Activated CD4-positive, alpha-beta memory T cell treated with anti-CD3 and anti-CD28 coated beads, Interleukin-2, amount 10 ng/mL, durations not matched to agents 7 days and 5 days (primary cell): ENCODE measurements at regions not wholly inside any gene's neighbourhood (a gene's known extent, or its start where the extent isn't known, plus 50 kb on each side); places are given as distances from the start of the nearest gene placed in this dataset.
"Not testable (repeated sequence)": the region's sequence is repeated elsewhere in the genome, so short reads cannot be mapped to it uniquely, and the experiment has no call there.

ENCODE experiments used
- CTCF ChIA-PET: fragments of 350-600 bp; sonication (Branson Sonifier 250); formaldehyde crosslinking; loops from one replicate; lab custom pipeline; 2021; ENCODE audit warnings: antibody characterized with exemption, inconsistent platforms; lab: Charles Lee
- POLR2A ChIA-PET: fragments of 350-600 bp; sonication (Branson Sonifier 250); formaldehyde crosslinking; loops from one replicate; lab custom pipeline; 2021; ENCODE audit warnings: antibody characterized with exemption; lab: Charles Lee
- DNase-seq: peaks from one replicate; pipeline ENCODE4 v3.0.0-alpha.2; 2020
- H3K27ac Mint-ChIP-seq: one replicate; pipeline ENCODE4 v1.8.0; 2021; ENCODE audit warnings: mild to moderate bottlenecking, mixed read lengths
- H3K27me3 Mint-ChIP-seq: one replicate; pipeline ENCODE4 v1.8.0; 2021; ENCODE audit warnings: mixed read lengths
- H3K36me3 Mint-ChIP-seq: one replicate; pipeline ENCODE4 v1.8.0; 2021; ENCODE audit warnings: low read depth, mixed read lengths
- H3K4me1 Mint-ChIP-seq: one replicate; pipeline ENCODE4 v1.8.0; 2021; ENCODE audit warnings: mixed read lengths
- H3K4me3 Mint-ChIP-seq: one replicate; pipeline ENCODE4 v1.8.0; 2021; ENCODE audit warnings: mild to moderate bottlenecking, mixed read lengths
- H3K9me3 Mint-ChIP-seq: one replicate; pipeline ENCODE4 v1.8.0; 2021; ENCODE audit warnings: mixed read lengths

DNA sequence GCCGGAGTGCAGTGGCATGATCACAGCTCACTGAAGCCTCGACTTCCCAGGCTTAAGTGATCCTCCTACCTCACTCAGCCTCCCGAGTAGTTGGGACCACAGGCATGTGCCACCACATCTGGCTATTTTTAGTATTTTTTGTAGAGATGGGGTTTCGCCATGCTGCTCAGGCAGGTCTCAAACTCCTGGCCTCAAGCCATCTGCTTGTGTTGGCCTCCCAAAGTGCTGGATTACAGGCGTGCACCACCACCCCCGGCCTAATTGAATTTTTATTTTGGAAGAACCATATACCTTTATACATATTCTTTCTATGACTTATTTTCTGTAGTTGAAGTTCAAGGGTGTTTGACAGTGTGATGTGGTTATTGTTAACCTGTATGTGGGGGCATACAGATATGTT, 2885.9 kb downstream of the RPIA start:
- H3K36me3 Mint-ChIP-seq, POLR2A ChIA-PET, H3K4me3 Mint-ChIP-seq, DNase-seq, H3K9me3 Mint-ChIP-seq, H3K27me3 Mint-ChIP-seq, CTCF ChIA-PET, H3K4me1 Mint-ChIP-seq, H3K27ac Mint-ChIP-seq: not testable (repeated sequence)

DNA sequence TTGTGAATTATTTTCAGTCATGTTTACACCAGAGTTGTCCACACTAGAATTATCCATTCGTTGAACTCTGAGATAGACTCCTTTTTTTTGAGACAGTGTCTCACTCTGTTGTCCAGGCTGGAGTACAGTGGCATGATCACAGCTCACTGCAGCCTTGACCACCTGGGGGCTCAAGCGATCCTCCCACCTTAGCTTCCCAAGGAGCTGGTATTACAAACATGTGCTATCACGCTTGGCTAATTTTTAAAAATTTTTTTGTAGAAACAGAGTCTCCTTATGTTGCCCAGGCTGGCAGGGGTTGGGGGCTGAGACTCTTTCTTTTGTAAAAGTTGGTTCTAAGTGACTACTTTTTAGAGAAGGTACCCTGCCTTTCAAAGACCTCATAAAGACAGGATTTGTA, 2887.2 kb downstream of the RPIA start:
- H3K9me3 Mint-ChIP-seq, CTCF ChIA-PET, POLR2A ChIA-PET, H3K4me1 Mint-ChIP-seq, H3K4me3 Mint-ChIP-seq, H3K36me3 Mint-ChIP-seq, H3K27me3 Mint-ChIP-seq, H3K27ac Mint-ChIP-seq, DNase-seq: not testable (repeated sequence)

DNA sequence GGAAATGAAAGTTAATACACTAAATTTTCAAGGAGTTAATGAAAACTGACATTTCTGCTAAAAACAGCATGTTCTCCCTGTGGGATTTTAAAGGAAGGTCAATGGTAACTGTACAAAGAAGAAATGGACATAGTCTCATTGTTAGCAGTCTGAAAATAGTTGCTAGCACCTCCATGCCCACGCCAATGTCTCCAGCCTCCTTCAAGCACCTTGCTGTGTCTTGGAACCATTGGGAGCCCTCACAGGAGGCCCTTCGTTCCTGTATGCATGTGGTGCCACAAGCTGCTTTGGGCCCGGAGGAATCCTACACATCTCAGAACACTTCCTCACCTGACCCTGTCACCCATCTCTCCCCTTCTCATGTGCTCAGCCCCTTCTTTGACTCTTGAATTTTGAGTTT, 2888.1 kb downstream of the RPIA start:
- H3K4me3 Mint-ChIP-seq, H3K27ac Mint-ChIP-seq, H3K27me3 Mint-ChIP-seq, H3K4me1 Mint-ChIP-seq, CTCF ChIA-PET, H3K36me3 Mint-ChIP-seq, DNase-seq, POLR2A ChIA-PET, H3K9me3 Mint-ChIP-seq: not testable (repeated sequence)

DNA sequence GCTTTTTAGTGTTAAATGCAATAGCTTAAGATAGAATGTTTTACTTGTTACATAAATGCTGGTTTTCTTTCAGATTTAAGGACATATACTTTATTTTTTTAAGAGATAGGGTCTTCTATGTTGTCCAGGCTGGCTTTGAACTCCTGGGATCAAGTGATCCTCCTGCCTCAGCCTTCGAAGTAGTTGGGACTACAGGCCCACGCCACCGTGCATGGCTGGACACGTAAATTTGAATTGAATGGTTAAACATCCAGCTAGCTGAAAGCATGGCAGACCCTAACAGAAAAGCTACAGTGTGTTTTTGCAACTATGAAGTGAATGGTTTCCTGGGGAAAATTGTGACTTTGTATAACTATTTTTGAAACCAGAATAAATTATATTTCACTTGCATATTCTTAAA, 2888.6 kb downstream of the RPIA start:
- H3K9me3 Mint-ChIP-seq, DNase-seq, H3K4me3 Mint-ChIP-seq, CTCF ChIA-PET, H3K27ac Mint-ChIP-seq, H3K27me3 Mint-ChIP-seq, H3K4me1 Mint-ChIP-seq, H3K36me3 Mint-ChIP-seq, POLR2A ChIA-PET: not testable (repeated sequence)

DNA sequence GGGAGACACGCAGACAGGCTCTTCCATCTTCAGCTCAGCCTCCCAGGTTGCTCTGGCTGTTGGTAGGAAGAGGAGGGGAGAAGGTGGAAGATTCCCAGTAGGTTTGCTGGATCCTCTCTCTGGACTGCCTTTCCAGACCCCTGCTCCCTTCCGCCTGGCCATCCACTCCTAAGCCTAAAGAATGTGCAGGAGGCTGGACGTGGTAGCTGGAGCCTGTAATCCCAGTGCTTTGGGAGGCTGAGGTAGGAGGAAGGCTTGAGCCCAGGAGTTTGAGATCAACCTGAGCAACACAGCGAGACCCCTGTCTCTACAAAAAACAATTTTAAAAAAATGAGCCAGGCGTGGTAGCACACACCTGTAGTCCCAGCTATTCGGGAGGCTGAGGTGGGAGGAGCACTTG, 2895.6 kb downstream of the RPIA start:
- H3K4me1 Mint-ChIP-seq, H3K27me3 Mint-ChIP-seq, DNase-seq, H3K27ac Mint-ChIP-seq, H3K4me3 Mint-ChIP-seq, H3K36me3 Mint-ChIP-seq, CTCF ChIA-PET, POLR2A ChIA-PET: not testable (repeated sequence)
- peaks cover 21% of the 10 kb centered on the region for H3K9me3 Mint-ChIP-seq

DNA sequence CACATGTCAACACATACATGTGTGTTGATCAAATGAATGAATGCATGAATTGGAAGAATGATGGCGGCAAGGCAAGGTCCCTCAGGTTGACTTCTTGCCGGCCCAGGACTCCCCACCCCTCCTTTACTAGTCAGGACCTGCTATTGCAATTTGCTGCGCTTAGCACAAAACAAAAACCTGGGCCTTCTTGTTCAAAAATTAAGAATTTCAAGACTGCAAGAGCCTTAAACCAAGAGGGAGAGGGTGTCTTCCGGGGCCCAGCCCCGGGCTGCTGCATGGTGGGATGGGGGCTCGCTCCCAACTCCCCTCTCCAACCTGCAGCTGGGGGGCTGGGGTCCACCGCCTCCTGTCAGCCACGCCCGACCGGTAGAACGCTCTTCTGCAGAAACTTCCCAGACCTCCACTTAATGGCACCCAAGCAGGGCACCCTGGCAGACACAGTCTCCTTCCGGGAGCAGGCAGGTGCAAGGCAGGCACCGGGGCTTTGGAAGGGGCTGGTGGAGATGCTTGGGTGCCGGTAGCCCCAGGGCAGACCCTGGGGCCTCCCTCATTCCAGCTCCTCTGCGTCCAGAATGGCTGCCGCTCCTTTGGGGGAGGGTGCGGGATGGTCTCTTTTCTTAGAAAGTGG, 2896.5 kb downstream of the RPIA start:
- H3K4me1 Mint-ChIP-seq, H3K27me3 Mint-ChIP-seq, H3K27ac Mint-ChIP-seq, POLR2A ChIA-PET, CTCF ChIA-PET, H3K4me3 Mint-ChIP-seq, H3K36me3 Mint-ChIP-seq, DNase-seq: not testable (repeated sequence)
- H3K9me3 Mint-ChIP-seq: peaks cover 23% of the 10 kb centered on the region

DNA sequence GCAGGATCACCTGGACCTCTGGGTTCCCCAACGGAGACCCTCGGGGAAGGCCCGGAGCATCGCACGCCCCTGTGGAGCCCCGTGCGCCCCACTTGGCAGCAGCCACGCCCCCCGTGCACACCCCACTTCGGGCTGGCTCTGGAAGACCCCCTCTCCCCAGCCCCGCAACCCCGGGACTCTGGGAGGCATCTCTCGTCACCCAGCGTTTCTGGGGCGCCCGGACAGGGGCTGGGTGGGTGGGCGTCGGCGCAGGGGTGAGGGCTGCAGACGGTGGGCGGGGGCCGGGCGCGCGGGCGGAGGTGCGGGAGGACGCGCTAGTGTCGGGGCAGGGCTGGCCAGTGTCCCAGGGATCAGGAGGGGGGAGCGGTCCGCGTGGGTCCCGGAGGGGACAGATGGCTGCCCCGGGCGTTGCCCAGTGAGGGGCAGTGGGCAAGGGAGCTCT, 2897.3 kb downstream of the RPIA start:
- H3K9me3 Mint-ChIP-seq: peaks cover 23% of the 10 kb centered on the region
- H3K27me3 Mint-ChIP-seq, CTCF ChIA-PET, POLR2A ChIA-PET, H3K4me3 Mint-ChIP-seq, H3K36me3 Mint-ChIP-seq, H3K27ac Mint-ChIP-seq, H3K4me1 Mint-ChIP-seq, DNase-seq: not testable (repeated sequence)

DNA sequence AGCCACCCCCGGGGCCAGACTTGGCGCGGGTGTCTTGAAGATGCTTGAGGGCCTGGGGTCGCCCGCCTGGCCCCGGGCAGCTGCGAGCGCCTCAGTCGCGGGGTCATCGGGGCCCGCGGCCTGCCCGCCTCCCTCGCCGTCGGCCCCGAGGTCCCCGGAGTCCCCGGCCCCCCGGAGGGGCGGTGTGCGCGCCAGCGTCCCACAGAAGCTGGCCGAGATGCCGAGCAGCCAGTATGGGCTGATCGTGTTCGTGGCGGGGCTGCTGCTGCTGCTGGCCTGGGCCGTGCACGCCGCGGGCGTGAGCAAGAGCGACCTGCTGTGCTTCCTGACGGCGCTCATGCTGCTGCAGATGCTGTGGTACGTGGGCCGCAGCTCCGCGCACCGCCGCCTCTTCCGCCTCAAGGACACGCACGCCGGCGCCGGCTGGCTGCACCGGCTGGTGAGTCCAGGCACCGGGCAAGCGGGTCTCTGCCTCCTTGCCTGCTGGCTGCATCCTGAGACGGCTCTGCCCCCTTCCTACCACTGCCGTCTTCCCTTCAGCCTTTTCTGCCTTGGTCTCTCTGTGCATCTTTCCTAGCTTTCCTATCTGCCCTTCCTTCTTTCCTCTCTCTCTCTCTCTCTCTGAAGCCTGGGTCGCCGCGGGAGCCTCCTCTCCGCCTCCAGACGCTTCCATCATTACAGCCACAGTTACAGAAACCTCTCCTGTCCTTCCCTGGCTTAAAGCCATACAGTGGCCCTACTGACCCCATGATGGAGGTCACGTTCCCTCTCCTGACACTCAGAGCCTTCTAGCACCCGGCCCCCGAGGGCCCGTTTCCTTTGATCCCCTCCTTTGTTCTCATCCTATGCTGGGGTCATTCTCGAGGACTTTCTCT, 2898.2 kb downstream of the RPIA start:
- H3K36me3 Mint-ChIP-seq, CTCF ChIA-PET, H3K4me3 Mint-ChIP-seq, POLR2A ChIA-PET, H3K27me3 Mint-ChIP-seq, DNase-seq, H3K27ac Mint-ChIP-seq, H3K4me1 Mint-ChIP-seq: not testable (repeated sequence)
- H3K9me3 Mint-ChIP-seq: peaks cover 20% of the 10 kb centered on the region

DNA sequence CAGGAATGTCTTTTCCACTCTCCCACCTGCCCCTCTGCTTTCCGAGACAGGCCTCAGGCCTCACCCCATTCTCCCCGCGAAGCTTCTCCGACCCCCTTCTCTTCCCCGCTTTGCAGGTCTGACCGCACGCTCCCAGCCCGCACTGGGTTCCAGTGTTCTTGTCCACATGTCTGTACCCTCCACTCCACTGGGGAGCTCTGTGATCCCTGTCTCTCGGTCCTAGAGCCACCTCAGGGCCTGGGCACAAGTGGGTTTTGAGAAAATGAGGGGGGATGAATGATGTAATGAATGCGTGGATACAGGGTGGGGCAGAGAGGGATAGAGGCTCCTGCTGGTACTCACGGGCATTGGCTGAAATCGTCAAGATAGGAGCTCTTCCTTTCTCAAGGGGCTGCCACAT, 2898.9 kb downstream of the RPIA start:
- H3K4me3 Mint-ChIP-seq, H3K27ac Mint-ChIP-seq, H3K4me1 Mint-ChIP-seq, CTCF ChIA-PET, H3K36me3 Mint-ChIP-seq, POLR2A ChIA-PET, H3K27me3 Mint-ChIP-seq, DNase-seq: not testable (repeated sequence)
- H3K9me3 Mint-ChIP-seq: peaks cover 16% of the 10 kb centered on the region

DNA sequence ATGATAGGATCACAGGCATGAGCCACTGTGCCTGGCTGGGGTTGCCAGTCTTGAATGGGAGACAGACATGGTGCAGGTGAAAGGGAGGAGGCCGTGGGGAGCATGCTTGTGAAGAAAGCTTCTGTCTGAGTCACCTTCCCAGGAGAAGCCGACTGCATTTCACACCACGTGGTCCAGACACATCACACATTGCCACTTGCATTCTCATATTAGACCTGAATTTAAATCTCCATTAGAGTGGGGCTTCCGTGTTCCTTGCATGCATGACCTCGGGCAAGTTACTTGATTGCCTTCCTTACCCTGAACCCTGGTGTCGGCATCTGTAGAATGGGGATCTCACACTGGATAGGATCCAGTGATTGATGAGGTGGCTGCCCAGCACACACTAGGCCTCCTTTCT, 2899.6 kb downstream of the RPIA start:
- POLR2A ChIA-PET, DNase-seq, H3K4me1 Mint-ChIP-seq, H3K27ac Mint-ChIP-seq, H3K27me3 Mint-ChIP-seq, H3K4me3 Mint-ChIP-seq, H3K36me3 Mint-ChIP-seq, CTCF ChIA-PET: not testable (repeated sequence)
- peaks cover 16% of the 10 kb centered on the region for H3K9me3 Mint-ChIP-seq

DNA sequence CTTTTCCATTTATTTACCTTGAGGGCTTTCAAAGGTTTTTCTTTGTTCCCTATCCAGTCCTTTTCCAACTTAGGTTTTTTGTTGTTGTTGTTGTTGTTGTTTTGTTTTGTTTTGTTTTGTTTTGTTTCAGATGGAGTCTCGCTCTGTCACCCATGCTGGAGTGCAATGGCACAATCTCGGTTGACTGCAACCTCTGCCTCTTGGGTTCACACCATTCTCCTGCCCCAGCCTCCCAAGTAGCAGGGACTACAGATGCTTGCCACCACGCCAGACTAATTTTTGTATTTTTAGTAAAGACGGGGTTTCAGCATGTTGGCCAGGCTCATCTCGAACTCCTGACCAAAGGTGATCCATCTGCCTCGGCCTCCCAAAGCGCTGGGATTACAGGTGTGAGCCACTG, 2906.0 kb downstream of the RPIA start:
- H3K27ac Mint-ChIP-seq, DNase-seq, H3K4me1 Mint-ChIP-seq, CTCF ChIA-PET, H3K4me3 Mint-ChIP-seq, H3K27me3 Mint-ChIP-seq, H3K36me3 Mint-ChIP-seq, H3K9me3 Mint-ChIP-seq, POLR2A ChIA-PET: not testable (repeated sequence)

DNA sequence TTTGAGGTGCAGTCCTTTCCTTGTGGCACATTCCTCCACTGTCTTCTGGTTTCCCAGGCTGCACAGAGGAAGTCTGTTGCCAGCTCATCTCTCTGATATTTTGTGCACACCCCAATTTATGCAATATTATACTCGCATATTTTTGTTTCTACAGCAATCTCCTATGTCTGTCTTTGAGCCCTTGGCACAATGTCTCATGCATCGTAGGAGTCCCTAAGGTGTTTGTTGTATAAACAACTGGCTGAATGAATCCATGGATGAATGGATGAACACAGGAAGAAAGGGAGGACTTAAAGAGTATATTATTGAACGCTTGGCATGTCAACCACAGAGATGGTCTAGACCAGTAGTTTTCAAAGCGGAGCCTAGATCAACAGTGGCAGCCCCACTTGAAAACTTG, 2907.0 kb downstream of the RPIA start:
- H3K4me1 Mint-ChIP-seq, H3K27me3 Mint-ChIP-seq, POLR2A ChIA-PET, H3K9me3 Mint-ChIP-seq, H3K27ac Mint-ChIP-seq, DNase-seq, H3K36me3 Mint-ChIP-seq, H3K4me3 Mint-ChIP-seq, CTCF ChIA-PET: not testable (repeated sequence)

DNA sequence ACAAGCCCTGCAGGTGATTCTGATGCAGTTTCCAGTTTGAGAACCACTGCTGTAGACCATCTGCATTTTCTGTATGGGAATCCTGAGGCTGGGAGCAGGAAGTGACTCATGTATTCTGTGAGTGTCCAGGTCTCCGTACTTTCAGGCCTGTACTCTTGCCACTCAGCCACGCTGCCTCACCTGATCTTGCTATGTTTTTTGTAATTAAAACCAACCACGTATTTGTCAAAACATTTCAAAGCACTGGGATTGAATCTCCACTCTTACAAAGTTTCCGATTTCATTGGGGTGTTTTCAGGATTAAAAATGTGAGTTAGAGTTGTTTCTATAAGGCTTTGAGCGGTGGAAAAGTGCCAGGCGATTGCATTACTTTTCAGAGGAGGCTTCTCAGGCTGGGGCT, 2907.5 kb downstream of the RPIA start:
- H3K36me3 Mint-ChIP-seq, POLR2A ChIA-PET, H3K9me3 Mint-ChIP-seq, DNase-seq, CTCF ChIA-PET, H3K4me3 Mint-ChIP-seq, H3K27me3 Mint-ChIP-seq, H3K4me1 Mint-ChIP-seq, H3K27ac Mint-ChIP-seq: not testable (repeated sequence)

DNA sequence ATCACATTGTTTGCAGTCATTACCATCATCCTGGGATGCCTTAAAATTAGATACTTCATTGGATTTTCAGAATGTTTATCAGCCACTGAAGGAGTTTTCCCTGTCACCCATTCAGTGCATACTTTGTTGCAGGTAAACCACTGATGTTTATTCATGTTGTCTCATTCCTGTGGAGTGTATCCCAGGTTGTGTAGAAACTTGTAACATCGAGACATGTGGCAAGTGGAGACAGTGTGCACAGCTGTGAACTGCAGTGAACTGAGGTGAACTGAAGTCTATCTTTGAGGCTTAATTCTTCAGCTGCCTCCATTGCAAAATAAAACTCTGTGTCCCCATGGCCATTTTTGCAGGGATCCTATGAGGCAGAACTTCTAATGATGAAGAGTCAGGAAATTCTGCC, 2911.4 kb downstream of the RPIA start:
- H3K4me3 Mint-ChIP-seq, H3K27me3 Mint-ChIP-seq, POLR2A ChIA-PET, H3K36me3 Mint-ChIP-seq, DNase-seq, H3K27ac Mint-ChIP-seq, H3K9me3 Mint-ChIP-seq, CTCF ChIA-PET, H3K4me1 Mint-ChIP-seq: not testable (repeated sequence)
